ENCODE measurements at regions not wholly inside any gene's neighbourhood (a gene's known extent, or its start where the extent isn't known, plus 50 kb on each side); places are given as distances from the start of the nearest gene placed in this dataset.

DNA sequence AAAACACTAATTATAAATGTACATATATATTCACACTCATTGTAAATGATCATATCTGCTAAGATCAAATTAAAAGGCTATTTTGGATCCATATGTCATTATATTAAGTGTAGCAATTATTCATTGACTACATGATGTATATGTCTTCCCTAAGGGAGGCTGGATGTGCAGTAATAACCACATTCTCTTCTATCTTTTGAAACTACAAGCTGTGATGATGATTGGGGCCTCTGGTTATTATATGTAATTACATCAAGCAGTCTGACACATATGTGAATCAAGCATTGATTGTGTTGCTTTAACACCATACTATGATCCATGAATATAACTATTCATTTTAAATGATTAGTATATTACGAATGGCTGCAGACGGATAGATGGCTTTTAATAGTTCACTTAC, 1973.4 kb downstream of the SUCLG1 start:
- TF ChIP-seq, protein P1, sequence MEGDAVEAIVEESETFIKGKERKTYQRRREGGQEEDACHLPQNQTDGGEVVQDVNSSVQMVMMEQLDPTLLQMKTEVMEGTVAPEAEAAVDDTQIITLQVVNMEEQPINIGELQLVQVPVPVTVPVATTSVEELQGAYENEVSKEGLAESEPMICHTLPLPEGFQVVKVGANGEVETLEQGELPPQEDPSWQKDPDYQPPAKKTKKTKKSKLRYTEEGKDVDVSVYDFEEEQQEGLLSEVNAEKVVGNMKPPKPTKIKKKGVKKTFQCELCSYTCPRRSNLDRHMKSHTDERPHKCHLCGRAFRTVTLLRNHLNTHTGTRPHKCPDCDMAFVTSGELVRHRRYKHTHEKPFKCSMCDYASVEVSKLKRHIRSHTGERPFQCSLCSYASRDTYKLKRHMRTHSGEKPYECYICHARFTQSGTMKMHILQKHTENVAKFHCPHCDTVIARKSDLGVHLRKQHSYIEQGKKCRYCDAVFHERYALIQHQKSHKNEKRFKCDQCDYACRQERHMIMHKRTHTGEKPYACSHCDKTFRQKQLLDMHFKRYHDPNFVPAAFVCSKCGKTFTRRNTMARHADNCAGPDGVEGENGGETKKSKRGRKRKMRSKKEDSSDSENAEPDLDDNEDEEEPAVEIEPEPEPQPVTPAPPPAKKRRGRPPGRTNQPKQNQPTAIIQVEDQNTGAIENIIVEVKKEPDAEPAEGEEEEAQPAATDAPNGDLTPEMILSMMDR (optimal IDR thresholded peaks at IDR 0.05 in 1 of 3, IDR thresholded peaks at IDR 0.05 in 1 of 3, conservative IDR thresholded peaks at IDR 0.05 in 1 of 3; ENCODE audit: extremely low read depth in 1 of 3, insufficient read depth in 2 of 3, low read length in 3 of 3): no peak
- TF ChIP-seq EZH2 (IDR thresholded peaks at IDR 0.05; ENCODE audit: low read length): no peak
